ENCODE measurements at regions not wholly inside any gene's neighbourhood (a gene's known extent, or its start where the extent isn't known, plus 50 kb on each side); places are given as distances from the start of the nearest gene placed in this dataset.

DNA sequence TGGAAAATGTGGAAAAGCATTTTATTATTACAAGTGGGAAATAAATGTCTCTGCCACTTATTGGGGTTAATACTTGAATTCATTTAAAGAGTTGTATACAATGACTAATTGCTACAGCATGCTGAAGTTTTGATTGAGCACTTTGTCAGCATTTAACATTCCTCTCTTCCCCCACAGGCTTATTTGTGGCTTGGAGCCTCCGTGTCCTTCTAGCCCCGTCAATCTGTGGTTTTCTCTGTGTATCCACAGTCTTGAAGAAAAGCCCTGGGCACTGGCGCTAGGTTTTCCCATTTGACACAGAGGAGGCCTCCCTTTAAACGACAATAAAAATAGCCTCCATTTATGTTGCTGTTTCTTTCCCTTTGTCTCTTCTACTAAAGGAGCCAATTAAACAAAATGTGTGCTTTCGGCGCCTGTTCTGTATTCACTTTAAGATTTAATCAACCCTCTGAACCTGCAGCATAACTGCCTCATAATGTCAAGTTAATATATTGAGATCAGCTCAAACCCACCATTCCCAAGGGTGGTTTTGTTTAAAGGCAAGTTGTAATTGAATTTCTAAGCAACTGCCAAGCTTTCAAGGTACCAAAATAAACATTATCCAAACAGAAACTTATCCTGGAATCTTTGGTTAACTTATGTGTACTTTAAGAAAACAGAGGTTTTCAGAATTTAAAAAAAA is 92.9 kb upstream of the ADRA1D start:
- TF ChIP-seq, protein P1, sequence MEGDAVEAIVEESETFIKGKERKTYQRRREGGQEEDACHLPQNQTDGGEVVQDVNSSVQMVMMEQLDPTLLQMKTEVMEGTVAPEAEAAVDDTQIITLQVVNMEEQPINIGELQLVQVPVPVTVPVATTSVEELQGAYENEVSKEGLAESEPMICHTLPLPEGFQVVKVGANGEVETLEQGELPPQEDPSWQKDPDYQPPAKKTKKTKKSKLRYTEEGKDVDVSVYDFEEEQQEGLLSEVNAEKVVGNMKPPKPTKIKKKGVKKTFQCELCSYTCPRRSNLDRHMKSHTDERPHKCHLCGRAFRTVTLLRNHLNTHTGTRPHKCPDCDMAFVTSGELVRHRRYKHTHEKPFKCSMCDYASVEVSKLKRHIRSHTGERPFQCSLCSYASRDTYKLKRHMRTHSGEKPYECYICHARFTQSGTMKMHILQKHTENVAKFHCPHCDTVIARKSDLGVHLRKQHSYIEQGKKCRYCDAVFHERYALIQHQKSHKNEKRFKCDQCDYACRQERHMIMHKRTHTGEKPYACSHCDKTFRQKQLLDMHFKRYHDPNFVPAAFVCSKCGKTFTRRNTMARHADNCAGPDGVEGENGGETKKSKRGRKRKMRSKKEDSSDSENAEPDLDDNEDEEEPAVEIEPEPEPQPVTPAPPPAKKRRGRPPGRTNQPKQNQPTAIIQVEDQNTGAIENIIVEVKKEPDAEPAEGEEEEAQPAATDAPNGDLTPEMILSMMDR (IDR thresholded peaks at IDR 0.05): no peak
- no peak for TF ChIP-seq POLR2A (IDR thresholded peaks at IDR 0.05)
